Endodermal cell (in vitro differentiated cells): ENCODE measurements at regions not wholly inside any gene's neighbourhood (a gene's known extent, or its start where the extent isn't known, plus 50 kb on each side); places are given as distances from the start of the nearest gene placed in this dataset.

ENCODE experiments used
- DNase-seq: peaks from one replicate; pipeline ENCODE4 v3.0.0-alpha.2; 2017
- H3K27ac ChIP-seq: 2 replicates; pipeline ENCODE4 v1.5.1; 2013; ENCODE audit warnings: mild to moderate bottlenecking, low read depth, low read length, moderate library complexity
- H3K27me3 ChIP-seq: 2 replicates; pipeline ENCODE4 v1.6.1; 2013; ENCODE audit warnings: mild to moderate bottlenecking, low read length, moderate library complexity; ENCODE audit not compliant: insufficient read depth, control insufficient read depth, poor library complexity, severe bottlenecking
- H3K36me3 ChIP-seq: 2 replicates; pipeline ENCODE4 v1.7.0; 2013; ENCODE audit warnings: mild to moderate bottlenecking, low read length, moderate library complexity; ENCODE audit not compliant: control insufficient read depth, insufficient read depth
- H3K4me1 ChIP-seq: one replicate; pipeline ENCODE4 v1.7.0; 2013; ENCODE audit warnings: low read length; ENCODE audit not compliant: control insufficient read depth, insufficient read depth
- H3K4me3 ChIP-seq: 2 replicates; pipeline ENCODE4 v1.5.1; 2013; ENCODE audit warnings: mild to moderate bottlenecking, low read length, moderate library complexity
- H3K9ac ChIP-seq: 2 replicates; pipeline ENCODE4 v1.6.1; 2013; ENCODE audit warnings: mild to moderate bottlenecking, low read length, moderate library complexity; ENCODE audit not compliant: poor library complexity, severe bottlenecking; ENCODE audit errors: extremely low read depth
- H3K9me3 ChIP-seq: 2 replicates; pipeline ENCODE4 v1.6.1; 2013; ENCODE audit warnings: mild to moderate bottlenecking, low read length, moderate library complexity; ENCODE audit not compliant: control insufficient read depth
- H3K27ac Mint-ChIP-seq: 2 replicates; pipeline ENCODE4 v1.8.0; 2020; ENCODE audit warnings: mixed read lengths
- H3K27me3 Mint-ChIP-seq: 2 replicates; pipeline ENCODE4 v1.8.0; 2021; ENCODE audit warnings: mild to moderate bottlenecking, mixed read lengths; ENCODE audit not compliant: insufficient read depth
- H3K36me3 Mint-ChIP-seq: 2 replicates; pipeline ENCODE4 v1.8.0; 2020; ENCODE audit warnings: low read depth, mixed read lengths
- H3K4me1 Mint-ChIP-seq: 2 replicates; pipeline ENCODE4 v1.8.0; 2020; ENCODE audit warnings: mixed read lengths
- H3K4me3 Mint-ChIP-seq: 2 replicates; pipeline ENCODE4 v1.8.0; 2020; ENCODE audit warnings: mild to moderate bottlenecking, moderate library complexity, mixed read lengths
- H3K9me3 Mint-ChIP-seq: 2 replicates; pipeline ENCODE4 v1.8.0; 2020; ENCODE audit warnings: mild to moderate bottlenecking, mixed read lengths
- CTCF ChIP-seq: fragments of 200-600 bp; sonication (generic); conservative IDR thresholded peaks from 2 replicates; pipeline ENCODE4 v1.5.0; 2021; ENCODE audit warnings: antibody characterized with exemption, mild to moderate bottlenecking
- WGBS, 2 experiments: methylation state at CpG; one replicate each; pipeline versions ENCODE4 v1.1.5 to v1.1.7; 2013; ENCODE audit warnings: missing lambda C conversion rate in 2 of 2, mixed read lengths in 1 of 2; ENCODE audit not compliant: insufficient coverage in 1 of 2, insufficient read length in 1 of 2; 5-methylcytosine and 5-hydroxymethylcytosine counted together

- Histone ChIP-seq H3K36me3 (no peaks in the 10 kb centered on the region), H3K27me3 (no peaks in the 10 kb centered on the region), H3K9ac (no peak overlapping the region), H3K27ac (no peak overlapping the region), H3K9me3 (no peaks in the 10 kb centered on the region), H3K4me1 (no peaks in the 10 kb centered on the region), H3K4me3 (no peak overlapping the region)
- no peaks in the 10 kb centered on the region for H3K36me3 Mint-ChIP-seq
- no peaks in the 10 kb centered on the region for H3K9me3 Mint-ChIP-seq
- no peak for DNase-seq
- H3K27me3 Mint-ChIP-seq = no peaks in the 10 kb centered on the region
- no peak overlapping the region for H3K27ac Mint-ChIP-seq
- no peak for TF ChIP-seq CTCF
- H3K4me1 Mint-ChIP-seq = no peaks in the 10 kb centered on the region
- no peak overlapping the region for H3K4me3 Mint-ChIP-seq
- WGBS, 2 experiments = 69% methylated on average over 1 of the region's 2 CpGs; no CpG with 5 or more reads in 1 of the 2 experiments
These were observed 475.0 kb upstream of the ZNF462 start for GRCh38 chr9:106387965-106388364.

GRCh38 chr9:106393226-106393625 is 469.7 kb upstream of the ZNF462 start:
- Mint-ChIP-seq H3K4me1 (peaks cover 6% of the 10 kb centered on the region), H3K36me3 (no peaks in the 10 kb centered on the region), H3K27me3 (no peaks in the 10 kb centered on the region), H3K4me3 (no peak overlapping the region), H3K27ac (no peak overlapping the region), H3K9me3 (no peaks in the 10 kb centered on the region)
- no peak for TF ChIP-seq CTCF
- no peak overlapping the region for H3K9ac ChIP-seq
- H3K4me3 ChIP-seq = no peak overlapping the region
- H3K27me3 ChIP-seq = no peaks in the 10 kb centered on the region
- H3K36me3 ChIP-seq = no peaks in the 10 kb centered on the region
- WGBS, 2 experiments = 89% methylated on average over 2 of the region's 2 CpGs; no CpG with 5 or more reads in 1 of the 2 experiments
- no peak overlapping the region for H3K27ac ChIP-seq
- no peak for DNase-seq
- H3K4me1 ChIP-seq = no peaks in the 10 kb centered on the region
- no peaks in the 10 kb centered on the region for H3K9me3 ChIP-seq

- Histone ChIP-seq H3K9me3 (no peaks in the 10 kb centered on the region), H3K27me3 (no peaks in the 10 kb centered on the region), H3K4me3 (no peak overlapping the region), H3K4me1 (no peaks in the 10 kb centered on the region), H3K27ac (no peak overlapping the region), H3K9ac (no peak overlapping the region), H3K36me3 (no peaks in the 10 kb centered on the region)
- H3K27me3 Mint-ChIP-seq = peaks cover 2% of the 10 kb centered on the region
- no peak for TF ChIP-seq CTCF
- H3K9me3 Mint-ChIP-seq = no peaks in the 10 kb centered on the region
- no peaks in the 10 kb centered on the region for H3K36me3 Mint-ChIP-seq
- 94 to 100% methylated on average over 1 of the region's 1 CpG for WGBS, 2 experiments
- no peak overlapping the region for H3K27ac Mint-ChIP-seq
- H3K4me1 Mint-ChIP-seq = peaks cover 13% of the 10 kb centered on the region
- DNase-seq = no peak
- H3K4me3 Mint-ChIP-seq = no peak overlapping the region
These were observed 462.8 kb upstream of the ZNF462 start for GRCh38 chr9:106400170-106400569.
